Stomach (tissue), 4 donors: ENCODE measurements at regions not wholly inside any gene's neighbourhood (a gene's known extent, or its start where the extent isn't known, plus 50 kb on each side); places are given as distances from the start of the nearest gene placed in this dataset.

Experiments used
- POLR2A ChIP-seq, 4 donors: fragments of 450-650 bp; IDR thresholded peaks; one replicate each; pipeline ENCODE4 v1.6.1; 2016; ENCODE audit warnings: antibody characterized with exemption in 4 of 4, control low read depth in 2 of 4, mild to moderate bottlenecking in 1 of 4, moderate library complexity in 1 of 4
- TF ChIP-seq, protein P1 (sequence below), 7 experiments: fragments of 450-650 bp in 4 of 7; fragments of 200-600 bp in 3 of 7; sonication (generic) in 3 of 7; IDR thresholded peaks; one replicate each; pipeline ENCODE4 v1.5.1; 2016 to 2019; ENCODE audit warnings: antibody characterized with exemption in 7 of 7, control low read depth in 2 of 7, mild to moderate bottlenecking in 1 of 7

GRCh38 chr4:135357091-135357490 lies 1155.5 kb upstream of the PABPC4L start:
- TF ChIP-seq, protein P1, sequence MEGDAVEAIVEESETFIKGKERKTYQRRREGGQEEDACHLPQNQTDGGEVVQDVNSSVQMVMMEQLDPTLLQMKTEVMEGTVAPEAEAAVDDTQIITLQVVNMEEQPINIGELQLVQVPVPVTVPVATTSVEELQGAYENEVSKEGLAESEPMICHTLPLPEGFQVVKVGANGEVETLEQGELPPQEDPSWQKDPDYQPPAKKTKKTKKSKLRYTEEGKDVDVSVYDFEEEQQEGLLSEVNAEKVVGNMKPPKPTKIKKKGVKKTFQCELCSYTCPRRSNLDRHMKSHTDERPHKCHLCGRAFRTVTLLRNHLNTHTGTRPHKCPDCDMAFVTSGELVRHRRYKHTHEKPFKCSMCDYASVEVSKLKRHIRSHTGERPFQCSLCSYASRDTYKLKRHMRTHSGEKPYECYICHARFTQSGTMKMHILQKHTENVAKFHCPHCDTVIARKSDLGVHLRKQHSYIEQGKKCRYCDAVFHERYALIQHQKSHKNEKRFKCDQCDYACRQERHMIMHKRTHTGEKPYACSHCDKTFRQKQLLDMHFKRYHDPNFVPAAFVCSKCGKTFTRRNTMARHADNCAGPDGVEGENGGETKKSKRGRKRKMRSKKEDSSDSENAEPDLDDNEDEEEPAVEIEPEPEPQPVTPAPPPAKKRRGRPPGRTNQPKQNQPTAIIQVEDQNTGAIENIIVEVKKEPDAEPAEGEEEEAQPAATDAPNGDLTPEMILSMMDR (IDR thresholded peaks at IDR 0.05), result no peak
- no peak for TF ChIP-seq POLR2A (IDR thresholded peaks at IDR 0.05)
